Neural progenitor cell (in vitro differentiated cells): ENCODE measurements at regions not wholly inside any gene's neighbourhood (a gene's known extent, or its start where the extent isn't known, plus 50 kb on each side); places are given as distances from the start of the nearest gene placed in this dataset.

Experiments used
- DNase-seq: peaks from one replicate; pipeline ENCODE4 v3.0.0-alpha.2; 2016; ENCODE audit warnings: low spot score
- H2AFZ ChIP-seq: fragments of 200-600 bp; sonication (generic); replicated peaks from 2 replicates; pipeline ENCODE4 v1.6.1; 2016; ENCODE audit warnings: antibody characterized with exemption
- H3F3A ChIP-seq: fragments of 200-600 bp; sonication (generic); 2 replicates; pipeline ENCODE4 v1.6.1; 2016; ENCODE audit warnings: antibody characterized with exemption, low read depth
- H3K27ac ChIP-seq: fragments of 200-600 bp; sonication (generic); 2 replicates; pipeline ENCODE4 v1.5.1; 2016; ENCODE audit warnings: mild to moderate bottlenecking
- H3K27me3 ChIP-seq: fragments of 200-600 bp; sonication (generic); 2 replicates; pipeline ENCODE4 v1.6.1; 2016; ENCODE audit warnings: mild to moderate bottlenecking, moderate library complexity
- H3K36me3 ChIP-seq: fragments of 200-600 bp; sonication (generic); 2 replicates; pipeline ENCODE4 v1.5.1; 2016
- H3K4me1 ChIP-seq: fragments of 200-600 bp; sonication (generic); 2 replicates; pipeline ENCODE4 v1.6.1; 2016; ENCODE audit warnings: mixed run types
- H3K4me2 ChIP-seq: fragments of 200-600 bp; sonication (generic); 2 replicates; pipeline ENCODE4 v1.6.1; 2016
- H3K4me3 ChIP-seq: fragments of 200-600 bp; sonication (generic); 2 replicates; pipeline ENCODE4 v1.5.1; 2016
- H3K79me2 ChIP-seq: fragments of 200-600 bp; sonication (generic); 2 replicates; pipeline ENCODE4 v1.6.1; 2016; ENCODE audit warnings: low read depth
- H3K9ac ChIP-seq: fragments of 200-600 bp; sonication (generic); 2 replicates; pipeline ENCODE4 v1.6.1; 2016
- H3K9me3 ChIP-seq: fragments of 200-600 bp; sonication (generic); 2 replicates; pipeline ENCODE4 v1.5.1; 2016; ENCODE audit warnings: low read depth
- H4K20me1 ChIP-seq: fragments of 200-600 bp; sonication (generic); 2 replicates; pipeline ENCODE4 v1.6.1; 2016; ENCODE audit warnings: low read depth
- H3K27ac Mint-ChIP-seq: 3 replicates; pipeline ENCODE4 v1.8.0; 2021; ENCODE audit warnings: mixed read lengths
- H3K27me3 Mint-ChIP-seq: 2 replicates; pipeline ENCODE4 v1.8.0; 2022; ENCODE audit warnings: low read depth, mild to moderate bottlenecking, inconsistent platforms, moderate library complexity, mixed read lengths; ENCODE audit not compliant: insufficient read depth
- H3K36me3 Mint-ChIP-seq: 3 replicates; pipeline ENCODE4 v1.8.0; 2021; ENCODE audit warnings: mixed read lengths
- H3K4me1 Mint-ChIP-seq: 3 replicates; pipeline ENCODE4 v1.8.0; 2021; ENCODE audit warnings: mixed read lengths
- H3K4me3 Mint-ChIP-seq: 3 replicates; pipeline ENCODE4 v1.8.0; 2021; ENCODE audit warnings: mild to moderate bottlenecking, moderate library complexity, mixed read lengths
- H3K9me3 Mint-ChIP-seq: 3 replicates; pipeline ENCODE4 v1.8.0; 2020; ENCODE audit warnings: mixed read lengths
- EZH2 ChIP-seq: fragments of 200-600 bp; sonication (generic); IDR thresholded peaks from 2 replicates; pipeline ENCODE4 v1.6.1; 2017; ENCODE audit warnings: antibody characterized with exemption, mild to moderate bottlenecking, moderate library complexity
- EZH2phosphoT487 ChIP-seq: fragments of 200-600 bp; sonication (generic); IDR thresholded peaks from 2 replicates; pipeline ENCODE4 v1.6.1; 2017; ENCODE audit warnings: antibody characterized with exemption
- TF ChIP-seq, protein P1 (sequence below): fragments of 200-600 bp; sonication (generic); IDR thresholded peaks from 2 replicates; pipeline ENCODE4 v1.5.1; 2017; ENCODE audit warnings: antibody characterized with exemption, mild to moderate bottlenecking

DNA sequence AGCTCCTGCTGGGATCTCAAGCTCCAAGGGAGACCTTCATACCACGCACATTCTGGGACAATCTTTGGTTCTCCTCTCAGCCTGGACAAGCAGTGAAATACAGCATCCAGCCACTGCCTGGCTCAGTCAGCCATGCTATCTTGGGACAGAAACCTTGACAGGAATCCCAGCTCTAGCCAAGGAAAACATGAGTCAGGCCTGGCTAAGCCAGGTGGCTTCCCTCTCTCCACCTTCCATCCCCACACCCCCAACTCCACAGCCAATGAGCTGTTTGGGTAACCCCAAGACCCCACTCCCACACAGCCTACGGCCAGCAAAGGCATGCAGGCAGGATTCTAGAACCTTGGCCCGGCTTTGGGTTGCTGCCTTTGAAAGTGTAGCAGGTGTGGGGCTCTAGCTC is 64.9 kb downstream of the MCFD2 start:
- no peaks in the 10 kb centered on the region for H3K9me3 ChIP-seq
- Mint-ChIP-seq H3K27me3 (peaks cover 4% of the 10 kb centered on the region), H3K36me3 (no peaks in the 10 kb centered on the region), H3K4me3 (no peak overlapping the region), H3K4me1 (peaks cover 27% of the 10 kb centered on the region), H3K27ac (no peak overlapping the region), H3K9me3 (no peaks in the 10 kb centered on the region)
- no peaks in the 10 kb centered on the region for H3K27me3 ChIP-seq
- no peaks in the 10 kb centered on the region for H3K79me2 ChIP-seq
- no peaks in the 10 kb centered on the region for H4K20me1 ChIP-seq
- no peaks in the 10 kb centered on the region for H3K36me3 ChIP-seq
- H3F3A ChIP-seq, result no peaks in the 10 kb centered on the region
- no peaks in the 10 kb centered on the region for H3K4me1 ChIP-seq
- H2AFZ ChIP-seq, result no peak overlapping the region
- DNase-seq, result no peak
- no peak overlapping the region for H3K4me2 ChIP-seq
- H3K9ac ChIP-seq, result no peak overlapping the region
- H3K4me3 ChIP-seq, result no peak overlapping the region
- no peak overlapping the region for H3K27ac ChIP-seq
- TF ChIP-seq, protein P1, sequence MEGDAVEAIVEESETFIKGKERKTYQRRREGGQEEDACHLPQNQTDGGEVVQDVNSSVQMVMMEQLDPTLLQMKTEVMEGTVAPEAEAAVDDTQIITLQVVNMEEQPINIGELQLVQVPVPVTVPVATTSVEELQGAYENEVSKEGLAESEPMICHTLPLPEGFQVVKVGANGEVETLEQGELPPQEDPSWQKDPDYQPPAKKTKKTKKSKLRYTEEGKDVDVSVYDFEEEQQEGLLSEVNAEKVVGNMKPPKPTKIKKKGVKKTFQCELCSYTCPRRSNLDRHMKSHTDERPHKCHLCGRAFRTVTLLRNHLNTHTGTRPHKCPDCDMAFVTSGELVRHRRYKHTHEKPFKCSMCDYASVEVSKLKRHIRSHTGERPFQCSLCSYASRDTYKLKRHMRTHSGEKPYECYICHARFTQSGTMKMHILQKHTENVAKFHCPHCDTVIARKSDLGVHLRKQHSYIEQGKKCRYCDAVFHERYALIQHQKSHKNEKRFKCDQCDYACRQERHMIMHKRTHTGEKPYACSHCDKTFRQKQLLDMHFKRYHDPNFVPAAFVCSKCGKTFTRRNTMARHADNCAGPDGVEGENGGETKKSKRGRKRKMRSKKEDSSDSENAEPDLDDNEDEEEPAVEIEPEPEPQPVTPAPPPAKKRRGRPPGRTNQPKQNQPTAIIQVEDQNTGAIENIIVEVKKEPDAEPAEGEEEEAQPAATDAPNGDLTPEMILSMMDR, result no peak
- TF ChIP-seq EZH2 (no peak), EZH2phosphoT487 (no peak)

DNA sequence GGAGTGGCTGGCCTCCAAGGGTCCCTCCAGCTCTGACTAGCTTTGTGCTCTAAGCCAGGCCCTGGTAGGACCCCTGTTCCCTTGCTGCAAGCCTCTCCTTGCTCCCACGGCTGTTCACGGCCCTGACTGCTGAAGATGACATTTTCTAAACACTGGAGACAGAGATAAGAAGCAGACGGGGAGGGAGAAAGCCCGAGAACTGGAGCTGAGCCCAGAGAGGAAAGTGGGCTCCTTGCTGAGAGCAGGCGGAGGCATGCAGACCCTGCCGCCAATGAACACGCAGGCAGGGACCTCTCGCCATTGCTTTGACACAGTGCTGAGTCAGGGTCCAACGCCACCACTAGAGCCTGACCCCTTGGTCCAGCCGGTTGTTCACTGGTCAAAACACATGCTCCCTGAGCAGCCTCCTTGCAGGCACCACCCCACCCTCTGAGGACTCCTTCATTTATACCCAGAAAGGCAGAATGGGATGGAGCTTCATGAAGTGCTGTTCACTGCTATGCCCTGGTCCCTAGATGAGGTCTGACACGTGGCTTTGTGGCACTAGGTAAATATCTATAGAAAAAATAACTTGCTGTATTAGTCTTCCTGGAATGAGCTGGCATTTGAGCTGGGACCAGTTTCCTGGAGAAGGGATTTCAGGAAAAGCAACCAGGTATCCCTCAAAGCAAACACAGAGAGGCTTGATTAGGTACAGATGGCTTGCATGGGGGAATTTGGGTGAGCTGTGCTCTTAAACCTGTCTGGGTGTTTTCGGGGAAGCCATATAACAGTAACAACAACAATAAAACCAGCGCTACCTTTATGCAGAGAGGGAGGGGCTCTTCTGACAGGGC is 65.7 kb downstream of the MCFD2 start:
- no peak overlapping the region for H3K4me3 ChIP-seq
- H3K9ac ChIP-seq, result no peak overlapping the region
- H3K4me3 Mint-ChIP-seq, result no peak overlapping the region
- no peak overlapping the region for H3K27ac ChIP-seq
- no peaks in the 10 kb centered on the region for H3F3A ChIP-seq
- H2AFZ ChIP-seq, result no peak overlapping the region
- no peaks in the 10 kb centered on the region for H3K27me3 ChIP-seq
- H3K36me3 ChIP-seq, result no peaks in the 10 kb centered on the region
- TF ChIP-seq EZH2 (no peak), EZH2phosphoT487 (no peak)
- TF ChIP-seq, protein P1, result no peak
- no peaks in the 10 kb centered on the region for H4K20me1 ChIP-seq
- H3K27me3 Mint-ChIP-seq, result peaks cover 4% of the 10 kb centered on the region
- H3K36me3 Mint-ChIP-seq, result no peaks in the 10 kb centered on the region
- H3K4me1 Mint-ChIP-seq, result peaks cover 27% of the 10 kb centered on the region
- no peaks in the 10 kb centered on the region for H3K79me2 ChIP-seq
- DNase-seq, result no peak
- no peaks in the 10 kb centered on the region for H3K9me3 ChIP-seq
- no peaks in the 10 kb centered on the region for H3K9me3 Mint-ChIP-seq
- H3K4me2 ChIP-seq, result no peak overlapping the region
- no peak overlapping the region for H3K27ac Mint-ChIP-seq
- no peaks in the 10 kb centered on the region for H3K4me1 ChIP-seq

DNA sequence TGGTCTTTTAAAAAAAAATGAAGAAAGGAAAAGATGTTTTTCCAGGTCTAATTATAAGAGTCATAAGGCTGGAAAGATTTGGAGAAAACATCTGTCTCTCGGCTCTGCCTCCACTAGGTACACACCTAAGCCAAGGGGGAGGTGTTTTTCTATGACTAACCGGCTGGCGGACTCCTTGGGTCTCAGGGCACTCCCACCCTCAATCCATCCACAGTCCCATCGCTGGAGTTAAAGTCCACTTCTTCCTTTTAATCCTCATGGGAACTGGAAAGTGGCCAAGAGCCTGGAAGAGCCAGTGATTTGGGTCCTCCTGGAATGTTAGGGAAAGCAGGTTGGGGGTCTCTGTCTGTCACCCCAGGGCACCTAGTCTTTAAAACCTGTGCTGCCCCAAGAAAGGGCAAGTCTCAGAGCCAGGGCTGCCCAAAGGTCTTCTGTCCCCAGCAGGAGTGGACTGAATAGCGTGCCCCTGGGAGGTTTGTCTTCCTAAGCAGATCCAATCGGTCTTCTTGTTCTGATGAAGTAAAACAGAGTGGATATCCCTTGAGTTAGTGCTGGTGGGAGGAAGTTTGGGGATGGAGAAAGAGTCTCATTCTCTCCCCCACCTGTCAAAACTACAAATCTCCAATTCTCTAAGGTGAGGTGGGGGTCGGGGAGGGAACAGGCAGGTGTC is 66.4 kb downstream of the MCFD2 start:
- Histone ChIP-seq H2AFZ (no peak overlapping the region), H4K20me1 (no peaks in the 10 kb centered on the region), H3K4me2 (no peak overlapping the region), H3K9ac (no peak overlapping the region), H3K79me2 (no peaks in the 10 kb centered on the region), H3K27ac (no peak overlapping the region), H3K4me3 (no peak overlapping the region), H3K4me1 (no peaks in the 10 kb centered on the region), H3K36me3 (no peaks in the 10 kb centered on the region), H3K9me3 (no peaks in the 10 kb centered on the region), H3K27me3 (no peaks in the 10 kb centered on the region), H3F3A (no peaks in the 10 kb centered on the region)
- no peak for TF ChIP-seq EZH2phosphoT487
- no peak for TF ChIP-seq EZH2
- TF ChIP-seq, protein P1, result no peak
- Mint-ChIP-seq H3K36me3 (no peaks in the 10 kb centered on the region), H3K4me3 (no peak overlapping the region), H3K4me1 (peaks cover 27% of the 10 kb centered on the region), H3K27ac (no peak overlapping the region), H3K27me3 (peaks cover 4% of the 10 kb centered on the region), H3K9me3 (no peaks in the 10 kb centered on the region)
- no peak for DNase-seq
